Left forelimb (tissue), 1 donor: ENCODE measurements at regions not wholly inside any gene's neighbourhood (a gene's known extent, or its start where the extent isn't known, plus 50 kb on each side); places are given as distances from the start of the nearest gene placed in this dataset.

ENCODE experiments used
- DNase-seq: peaks from one replicate; pipeline ENCODE4 v3.0.0-alpha.2; 2018; ENCODE audit warnings: low spot score

DNA sequence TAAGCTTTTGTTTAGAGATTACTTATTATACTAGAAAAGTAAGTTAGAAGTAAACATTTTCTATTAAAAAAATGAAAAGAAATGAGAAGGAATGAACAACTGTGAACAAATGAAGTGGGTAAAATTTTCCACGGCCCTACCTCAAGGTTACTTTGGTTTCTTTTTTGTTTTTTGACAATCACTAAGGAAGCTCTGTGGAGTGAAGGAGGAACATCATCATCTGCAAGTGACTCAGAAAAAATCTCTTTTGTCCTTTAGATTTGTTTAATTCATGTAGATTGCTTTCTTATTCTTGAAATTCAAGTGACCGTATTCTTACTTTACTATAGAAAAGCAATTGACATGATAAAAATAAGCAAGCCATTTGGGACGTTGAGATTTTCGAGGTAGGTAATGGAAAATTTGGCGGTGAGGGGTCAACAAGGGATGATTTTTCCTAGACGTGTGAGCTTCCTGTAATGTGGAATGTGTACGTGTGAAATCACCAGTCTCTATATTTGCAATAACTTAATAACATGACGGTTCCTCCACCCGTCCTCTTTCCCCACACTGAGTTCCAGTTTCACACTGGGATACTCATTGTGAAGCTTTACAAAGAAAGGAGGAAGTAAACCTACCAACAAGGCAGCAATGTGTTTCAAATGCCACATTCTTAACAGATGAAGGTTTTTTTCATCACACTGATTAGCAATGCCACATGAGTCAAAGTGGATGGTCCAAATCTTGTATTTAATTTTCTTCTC is 62.3 kb upstream of the EGLN3 start:
- no peak for DNase-seq

DNA sequence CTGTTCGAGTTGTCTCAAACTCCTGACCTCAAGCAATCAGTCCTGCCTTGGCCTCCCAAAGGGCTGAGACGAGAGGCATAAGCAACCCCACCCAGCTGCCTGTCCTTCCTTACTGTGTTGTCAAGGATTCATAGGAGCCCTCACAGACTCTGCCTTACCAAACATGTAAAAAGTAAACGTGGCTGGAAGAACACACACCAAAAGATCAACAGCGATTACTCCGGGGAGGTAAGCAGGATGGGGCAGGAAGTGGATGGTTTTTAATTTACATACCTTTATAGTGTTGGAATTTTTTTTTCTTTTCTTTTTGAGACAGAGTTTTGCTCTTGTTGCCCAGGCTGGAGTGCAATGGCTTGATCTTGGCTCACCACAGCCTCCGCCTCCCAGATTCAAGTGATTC is 61.5 kb upstream of the EGLN3 start:
- no peak for DNase-seq

DNA sequence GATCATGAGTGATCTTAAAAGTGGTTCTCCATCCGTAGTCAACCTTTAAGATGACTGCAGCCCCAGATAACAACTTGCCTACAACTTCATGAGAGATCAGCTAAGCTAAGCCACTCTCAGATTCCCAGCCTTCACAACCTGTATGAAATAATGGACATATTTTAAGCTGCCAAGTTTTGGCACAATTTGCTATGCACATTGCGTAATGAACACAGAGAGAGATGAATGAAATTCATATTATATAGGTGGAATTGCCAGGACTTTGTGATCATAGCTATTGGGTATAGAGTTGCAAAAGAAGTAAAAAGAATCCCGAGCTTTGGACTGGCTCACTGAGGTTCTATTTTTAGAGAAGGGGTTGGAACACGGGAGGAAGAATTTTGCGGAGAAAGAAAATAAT is 59.1 kb upstream of the EGLN3 start:
- no peak for DNase-seq

DNA sequence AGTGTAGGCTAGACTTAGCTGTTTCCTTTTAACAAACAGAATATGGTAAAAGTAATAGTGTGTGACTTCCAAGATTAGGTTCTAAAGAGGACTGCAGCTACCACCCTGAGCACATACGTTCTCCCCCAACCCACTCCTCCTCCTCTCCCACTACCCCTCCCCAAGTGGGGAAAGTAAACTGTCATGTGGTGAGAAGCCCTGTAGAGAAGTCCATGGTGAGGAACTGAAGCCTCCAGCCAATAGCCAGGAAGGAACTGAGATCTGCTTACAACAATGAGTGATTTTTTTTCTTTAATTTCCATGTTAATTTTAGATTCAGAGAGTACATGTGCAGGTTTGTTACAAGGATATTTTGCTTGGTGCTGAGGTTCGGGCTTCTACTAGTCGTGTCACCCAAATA is 57.0 kb upstream of the EGLN3 start:
- no peak for DNase-seq

DNA sequence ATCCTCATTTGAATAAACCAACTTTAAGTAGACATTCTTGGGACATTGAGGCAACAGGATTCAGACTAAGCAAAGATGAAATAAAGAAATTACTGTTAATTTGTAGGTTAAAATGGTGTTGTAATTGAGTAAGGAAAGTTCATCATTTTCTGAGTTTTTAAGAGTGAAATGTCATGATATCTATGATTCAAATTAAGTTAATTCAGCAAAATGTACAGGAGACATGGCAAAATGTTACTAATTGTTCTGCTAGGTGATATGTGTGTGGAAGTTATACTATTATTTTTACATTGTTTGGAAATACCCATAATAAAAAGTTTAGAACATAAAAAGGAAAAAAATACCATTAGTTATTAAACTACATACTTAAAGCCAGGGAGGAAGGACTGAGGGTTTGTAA is 55.0 kb upstream of the EGLN3 start:
- DNase-seq: no peak

DNA sequence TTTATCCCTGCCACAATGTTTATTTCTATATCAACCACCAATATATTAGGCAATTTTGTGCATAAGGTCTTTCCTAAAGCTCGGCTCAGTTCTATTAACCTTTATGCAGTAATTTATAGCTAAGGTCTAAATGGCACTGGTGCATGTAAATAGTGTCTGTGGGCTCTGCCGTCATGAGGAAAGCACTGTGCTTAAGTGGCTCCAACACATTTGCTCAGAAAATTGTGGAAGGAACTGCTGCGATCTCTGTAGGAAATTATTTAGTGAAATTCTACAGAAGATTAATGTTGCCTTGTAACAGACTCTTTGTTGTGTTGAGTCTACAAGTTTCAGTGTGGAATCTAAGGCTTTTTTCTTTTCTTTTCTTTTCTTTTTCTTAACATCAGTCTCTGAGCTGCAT is 54.0 kb upstream of the EGLN3 start:
- DNase-seq: no peak

DNA sequence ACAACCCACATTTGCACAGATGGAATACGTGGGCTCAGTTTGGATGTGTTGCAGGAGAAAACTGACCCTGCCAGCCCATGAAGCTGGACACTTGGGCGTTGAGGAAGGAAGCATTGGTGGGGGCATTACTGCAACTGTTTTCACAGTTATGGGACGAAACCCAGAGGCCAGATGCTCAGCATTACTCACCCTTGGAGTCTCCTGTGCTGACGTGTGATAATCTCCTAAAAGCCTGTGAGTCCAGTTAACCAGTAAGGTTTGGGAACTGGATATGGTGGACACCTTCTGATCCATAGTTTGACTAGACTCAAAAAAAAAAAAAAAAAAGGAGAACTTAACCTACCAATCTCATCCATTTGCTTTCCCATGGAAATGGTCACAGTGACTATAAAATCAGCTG is 52.8 kb upstream of the EGLN3 start:
- DNase-seq: no peak

DNA sequence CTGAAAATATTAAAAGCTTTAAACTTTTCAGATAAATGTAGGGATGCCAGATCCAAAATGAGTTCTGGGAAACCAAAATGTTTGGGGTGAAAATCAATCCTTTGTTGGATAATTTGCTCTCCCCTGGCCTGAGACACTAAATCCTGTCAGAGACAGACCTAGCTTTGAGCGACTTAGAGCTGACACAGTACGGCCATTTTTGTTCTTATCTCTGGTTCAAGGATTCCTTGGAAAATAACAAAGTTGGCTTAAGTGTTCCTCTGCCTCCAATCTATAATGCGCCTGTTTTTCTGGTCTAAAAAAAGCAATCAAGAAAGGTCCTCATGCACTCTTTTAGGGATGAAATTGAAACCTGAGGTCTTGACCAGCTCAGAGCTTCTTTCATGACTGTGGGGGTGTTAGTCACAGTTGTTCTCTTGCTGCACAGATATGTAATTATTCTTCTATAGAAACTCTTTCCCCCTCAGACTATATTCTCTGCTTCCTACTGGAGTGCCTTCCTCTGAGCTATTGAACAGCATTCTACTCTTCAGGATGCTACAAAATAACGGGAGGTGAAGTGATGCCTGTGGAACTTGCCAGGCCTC is 52.3 kb upstream of the EGLN3 start:
- no peak for DNase-seq
